ENCODE measurements at regions not wholly inside any gene's neighbourhood (a gene's known extent, or its start where the extent isn't known, plus 50 kb on each side); places are given as distances from the start of the nearest gene placed in this dataset.
"Not testable (repeated sequence)": the region's sequence is repeated elsewhere in the genome, so short reads cannot be mapped to it uniquely, and the experiment has no call there.

- no peak for DNase-seq (ENCODE audit: low read depth in 1 of 2, low spot score in 1 of 2)
These were observed 492.7 kb downstream of the PIK3C3 start for GRCh38 chr18:42447688-42448087.

DNA sequence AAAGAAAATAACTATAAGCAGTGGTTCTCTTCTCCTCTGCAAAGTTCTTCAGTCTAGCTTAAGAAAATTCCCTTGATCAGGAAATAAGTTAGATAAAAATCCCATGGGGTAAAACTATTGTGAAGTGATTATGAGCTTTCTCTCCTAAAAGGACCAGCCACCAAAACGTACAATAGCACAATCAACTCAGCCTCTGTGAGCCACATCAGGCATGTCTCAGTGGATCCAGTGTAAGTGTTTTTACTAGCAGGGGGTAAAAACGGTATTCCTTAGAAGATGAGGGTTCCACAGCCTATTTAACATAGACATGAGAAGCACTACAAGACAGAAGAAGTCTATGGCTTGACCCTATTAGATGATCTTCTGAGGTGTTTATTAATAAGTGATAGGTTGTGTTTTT is 503.2 kb downstream of the PIK3C3 start:
- no peak for DNase-seq (ENCODE audit: low read depth in 1 of 2, low spot score in 1 of 2)

GRCh38 chr18:42459873-42460272 is 504.8 kb downstream of the PIK3C3 start:
- DNase-seq (ENCODE audit: low read depth in 1 of 2, low spot score in 1 of 2), result no peak

DNA sequence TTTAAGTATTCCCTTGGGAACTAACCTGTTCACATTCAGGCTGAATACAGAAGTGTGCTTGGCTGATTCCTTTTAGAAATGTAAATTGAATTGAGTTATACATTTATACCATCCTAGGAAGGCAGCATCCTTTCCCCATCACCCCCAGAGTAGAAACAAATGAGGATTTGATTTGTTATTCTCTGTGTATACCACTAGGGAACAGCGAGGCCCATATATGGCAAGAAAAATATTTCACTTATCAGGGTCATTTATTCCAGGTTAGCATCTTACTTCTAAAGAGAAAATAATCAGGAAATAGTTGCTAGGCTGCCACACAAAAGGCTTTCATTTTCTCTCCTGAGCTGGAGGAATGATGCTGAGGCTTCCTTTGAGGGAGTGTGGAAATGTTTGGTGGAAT is 516.9 kb downstream of the PIK3C3 start:
- DNase-seq (ENCODE audit: low read depth in 1 of 2, low spot score in 1 of 2), result no peak

DNA sequence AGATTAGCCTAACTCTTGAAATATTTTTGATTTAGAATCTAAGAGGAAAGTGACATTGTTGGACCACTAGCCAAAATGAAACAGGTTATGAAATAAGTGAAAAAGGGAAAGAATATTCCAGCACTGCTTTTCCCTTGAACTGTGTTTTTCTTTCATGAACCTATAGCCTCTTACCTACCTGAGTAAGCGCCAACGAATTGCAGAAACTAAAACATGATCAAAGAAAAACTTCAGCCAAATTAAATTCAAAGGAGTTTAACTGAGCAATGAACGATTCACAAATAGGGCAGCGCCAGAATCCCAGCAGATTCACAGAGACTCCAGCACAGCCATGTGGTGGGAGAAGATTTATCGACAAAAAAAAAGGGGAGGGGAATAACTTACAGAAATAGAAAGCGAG is 518.6 kb downstream of the PIK3C3 start:
- DNase-seq (ENCODE audit: low read depth in 1 of 2, low spot score in 1 of 2), result no peak

DNA sequence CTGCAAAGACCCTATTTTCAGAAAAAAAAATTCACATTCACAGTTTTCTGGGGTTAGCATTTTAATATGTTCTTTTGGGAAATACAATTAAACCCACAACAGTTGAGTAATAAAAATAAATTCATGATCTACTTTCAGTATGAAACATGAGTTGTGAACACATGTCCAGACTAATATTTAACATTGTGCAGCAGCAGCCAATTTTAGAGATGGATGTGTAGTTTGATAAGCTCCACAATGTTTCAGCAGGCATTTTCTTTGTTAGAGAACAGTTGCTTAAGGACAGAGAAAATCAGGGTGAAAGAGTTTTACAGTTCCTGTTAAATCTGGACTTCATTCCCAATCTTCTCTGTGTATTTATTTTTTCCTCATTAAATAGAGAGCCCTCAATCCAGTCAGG is 519.5 kb downstream of the PIK3C3 start:
- DNase-seq (ENCODE audit: low read depth in 1 of 2, low spot score in 1 of 2), result no peak

DNA sequence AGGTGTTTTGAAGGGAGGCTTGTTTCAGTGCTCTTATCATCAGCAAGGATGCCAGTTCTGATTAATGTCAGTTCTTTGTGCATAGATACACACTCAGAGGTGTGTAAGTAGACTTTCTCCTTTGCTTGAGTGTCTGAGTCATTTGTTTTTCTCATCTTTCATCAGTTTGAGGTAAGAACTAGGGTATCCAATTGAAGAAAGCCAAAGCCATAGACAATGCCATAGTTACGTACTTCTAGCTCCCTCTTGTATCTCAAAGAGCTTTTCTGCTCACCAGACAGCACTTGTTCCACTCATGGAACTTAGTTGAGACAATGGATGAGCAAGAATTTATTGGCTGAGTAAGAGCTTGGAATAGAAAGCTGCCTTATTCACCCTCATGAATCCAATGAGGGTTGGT is 520.1 kb downstream of the PIK3C3 start:
- DNase-seq (ENCODE audit: low read depth in 1 of 2, low spot score in 1 of 2), result no peak

- DNase-seq (ENCODE audit: low read depth in 1 of 2, low spot score in 1 of 2), result no peak
These were observed 522.2 kb downstream of the PIK3C3 start for GRCh38 chr18:42477267-42477666.

- DNase-seq (ENCODE audit: low read depth in 1 of 2, low spot score in 1 of 2), result no peak
These were observed 525.4 kb downstream of the PIK3C3 start for GRCh38 chr18:42480441-42480840.

- no peak for DNase-seq (ENCODE audit: low read depth in 1 of 2, low spot score in 1 of 2)
These were observed 529.6 kb downstream of the PIK3C3 start for GRCh38 chr18:42484648-42485047.

- DNase-seq (ENCODE audit: low read depth in 1 of 2, low spot score in 1 of 2), result no peak
These were observed 531.2 kb downstream of the PIK3C3 start for GRCh38 chr18:42486271-42486670.

DNA sequence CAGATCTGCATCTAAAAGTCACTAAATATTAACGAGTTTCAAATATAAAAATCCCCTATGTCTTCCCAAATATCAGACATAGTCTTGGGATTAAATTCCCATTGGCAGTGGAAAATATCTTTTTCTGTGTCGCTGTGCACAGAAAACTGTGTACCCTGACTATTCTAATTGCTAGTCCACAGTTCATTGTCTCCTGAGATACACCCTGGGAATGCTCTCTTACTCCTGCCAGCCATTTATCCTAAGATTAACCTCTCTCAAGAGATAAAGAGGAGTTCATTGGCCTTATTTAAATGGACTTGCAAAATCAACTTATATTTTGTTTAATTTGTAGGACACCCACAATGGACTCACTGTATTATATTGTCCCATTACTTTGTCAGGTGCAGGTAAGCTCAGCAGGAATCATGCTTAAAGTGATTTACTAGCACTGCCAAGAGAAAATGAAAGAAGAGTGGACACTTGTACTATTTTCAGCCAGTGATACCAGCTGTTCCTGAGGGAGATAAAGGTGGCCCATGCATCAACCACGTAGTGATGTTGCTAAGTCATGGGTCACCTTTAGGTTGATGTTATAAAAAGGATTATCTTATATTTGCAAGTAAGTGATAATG is 553.8 kb downstream of the PIK3C3 start:
- no peak for DNase-seq (ENCODE audit: low read depth in 1 of 2, low spot score in 1 of 2)

DNA sequence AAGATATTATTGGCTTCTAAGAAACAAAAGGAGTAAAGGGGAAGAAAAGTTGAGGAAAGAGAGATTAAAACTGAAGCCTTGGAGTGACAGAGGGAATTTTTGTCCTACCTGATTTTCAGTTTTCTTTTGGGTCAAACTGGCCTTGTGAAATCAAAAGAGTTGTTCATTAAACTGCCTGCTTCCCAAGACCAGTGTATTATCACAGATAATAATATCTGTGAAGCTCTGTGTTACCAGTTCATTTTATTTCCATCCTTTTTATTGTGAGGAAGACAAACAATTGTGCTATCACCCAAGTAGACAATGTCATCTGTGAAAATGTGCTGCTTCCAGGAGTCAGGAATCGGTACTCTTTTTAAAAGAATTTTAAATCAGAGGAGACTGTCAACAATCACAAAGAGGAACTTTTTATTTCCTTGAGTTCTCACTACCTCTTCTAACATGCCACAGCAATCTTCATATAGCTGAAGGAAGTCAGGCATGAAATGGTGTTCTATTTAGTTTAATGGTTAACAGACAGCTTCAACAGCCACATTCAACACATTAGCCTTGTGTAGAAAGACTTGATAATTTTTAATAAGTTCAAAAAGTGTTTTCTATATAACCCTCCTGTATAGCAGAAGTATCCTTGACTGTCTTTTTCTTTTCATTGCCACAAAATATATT is 554.8 kb downstream of the PIK3C3 start:
- no peak for DNase-seq (ENCODE audit: low read depth in 1 of 2, low spot score in 1 of 2)

GRCh38 chr18:42510540-42510939 is 555.5 kb downstream of the PIK3C3 start:
- DNase-seq (ENCODE audit: low read depth in 1 of 2, low spot score in 1 of 2), result no peak

DNA sequence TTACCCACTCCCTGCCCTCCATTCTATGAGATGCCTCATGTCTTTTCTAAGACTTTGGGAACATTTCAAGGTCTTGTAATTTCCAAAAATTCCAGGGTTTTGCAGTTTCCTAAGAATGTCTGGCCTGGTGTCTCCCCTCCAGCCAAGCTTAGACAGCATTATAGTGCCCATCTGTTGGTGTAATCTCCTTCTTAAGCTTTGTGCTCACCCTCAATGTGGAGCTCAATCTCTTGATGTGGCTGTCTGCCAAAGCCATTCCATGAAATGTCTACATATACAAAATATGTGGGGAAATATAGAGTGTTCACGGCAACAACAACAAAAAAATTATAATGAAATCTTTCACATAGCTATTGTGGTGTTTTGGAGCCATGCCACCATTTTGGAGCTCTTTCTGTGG is 558.4 kb downstream of the PIK3C3 start:
- no peak for DNase-seq (ENCODE audit: low read depth in 1 of 2, low spot score in 1 of 2)

DNA sequence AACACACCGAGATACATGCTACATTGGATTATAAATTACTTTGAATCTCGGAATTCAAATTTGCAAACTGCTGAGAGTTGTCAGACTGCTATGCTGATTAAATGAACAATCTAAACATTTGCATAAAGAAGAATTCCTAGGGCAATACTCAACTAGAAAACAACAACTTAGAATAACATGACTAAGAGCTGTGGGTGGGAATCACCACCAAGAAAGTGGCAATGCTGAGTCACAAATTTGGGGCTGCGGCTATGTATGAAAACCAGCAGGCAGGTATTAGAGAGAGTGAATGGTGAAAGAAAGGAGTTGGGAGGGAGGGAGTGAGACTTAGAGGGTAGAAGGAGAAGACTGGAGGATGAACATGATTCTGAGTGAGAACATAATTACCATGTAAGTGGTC is 559.5 kb downstream of the PIK3C3 start:
- no peak for DNase-seq (ENCODE audit: low read depth in 1 of 2, low spot score in 1 of 2)

GRCh38 chr18:42517896-42518295 is 562.9 kb downstream of the PIK3C3 start:
- no peak for DNase-seq (ENCODE audit: low read depth in 1 of 2, low spot score in 1 of 2)

- not testable (repeated sequence) for DNase-seq (ENCODE audit: low read depth in 1 of 2, low spot score in 1 of 2)
These were observed 563.3 kb downstream of the PIK3C3 start for GRCh38 chr18:42518331-42518730.

DNA sequence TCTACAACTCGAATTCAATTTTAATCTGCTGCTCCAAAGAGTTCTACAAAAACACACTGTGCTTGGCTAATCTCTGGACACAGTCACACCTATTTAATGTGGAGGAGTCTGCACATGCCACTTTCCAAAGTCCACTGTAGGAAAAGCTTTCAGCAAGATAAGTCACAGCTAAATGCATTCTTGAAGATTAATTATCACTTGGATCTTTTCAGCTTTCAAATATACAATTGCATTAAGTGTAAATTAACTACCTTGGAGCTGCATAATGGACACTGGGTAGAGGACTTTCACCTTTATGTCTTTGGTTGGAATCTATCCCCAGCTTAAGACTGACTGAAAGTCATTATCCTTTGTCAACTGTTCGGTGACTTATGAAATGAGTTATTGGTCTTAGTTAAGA is 565.1 kb downstream of the PIK3C3 start:
- no peak for DNase-seq (ENCODE audit: low read depth in 1 of 2, low spot score in 1 of 2)

- no peak for DNase-seq (ENCODE audit: low read depth in 1 of 2, low spot score in 1 of 2)
These were observed 570.9 kb downstream of the PIK3C3 start for GRCh38 chr18:42525905-42526304.

DNA sequence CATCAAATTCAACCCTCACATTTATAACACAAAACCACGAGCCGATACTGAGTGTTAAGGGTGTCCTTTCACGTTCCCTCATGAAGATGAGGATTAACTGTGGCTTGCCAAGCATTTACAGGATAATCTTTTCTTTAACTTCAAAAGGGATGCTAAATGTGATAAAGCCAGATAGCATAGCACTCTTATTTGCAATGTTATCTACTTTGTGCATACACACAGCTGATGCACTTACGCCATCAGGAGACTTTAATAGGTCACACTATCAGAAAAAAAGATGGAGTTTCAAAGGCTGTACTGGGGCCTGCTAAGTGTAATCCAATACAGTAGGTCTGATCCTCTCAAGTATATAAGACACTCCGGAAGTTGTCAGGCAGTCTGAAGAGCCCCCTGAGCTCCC is 572.7 kb downstream of the PIK3C3 start:
- DNase-seq (ENCODE audit: low read depth in 1 of 2, low spot score in 1 of 2), result no peak

DNA sequence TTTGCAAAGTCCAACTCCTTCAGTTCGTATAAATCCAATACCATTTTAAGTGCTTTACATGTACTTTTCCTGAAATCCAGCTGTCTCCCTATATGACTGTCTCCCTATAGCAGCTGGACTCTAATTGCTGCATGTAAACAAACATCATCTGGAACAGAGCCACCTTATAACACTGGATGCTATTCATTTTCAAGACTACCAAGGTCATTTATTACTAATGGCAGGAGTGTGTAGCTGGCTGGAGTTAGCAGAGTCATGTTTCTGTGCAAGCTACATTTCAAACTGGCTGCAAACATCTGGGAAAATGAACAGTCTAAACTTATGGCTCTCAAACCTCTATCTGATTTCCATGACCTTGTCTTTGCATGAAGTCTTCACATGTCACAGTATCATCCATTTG is 575.2 kb downstream of the PIK3C3 start:
- DNase-seq (ENCODE audit: low read depth in 1 of 2, low spot score in 1 of 2), result no peak

GRCh38 chr18:42532119-42532518 is 577.1 kb downstream of the PIK3C3 start:
- DNase-seq (ENCODE audit: low read depth in 1 of 2, low spot score in 1 of 2), result no peak

Data from activated CD4-positive, alpha-beta T cell treated with anti-CD3 and anti-CD28 coated beads, Interleukin-2, amount 50 U/mL, for 24 hours (primary cell).